ENCODE measurements at regions not wholly inside any gene's neighbourhood (a gene's known extent, or its start where the extent isn't known, plus 50 kb on each side); places are given as distances from the start of the nearest gene placed in this dataset.

- no peaks in the 10 kb centered on the region for H3K4me1 ChIP-seq (ENCODE audit: control insufficient read depth, extremely low read depth, insufficient read depth, low read length)
- H3K9ac ChIP-seq (ENCODE audit: insufficient read depth, low read length): no peak overlapping the region
- no peaks in the 10 kb centered on the region for H4K20me1 ChIP-seq (ENCODE audit: control insufficient read depth, extremely low read depth, insufficient read depth, low read length)
- DNase-seq (ENCODE audit: low read depth in 2 of 2): peak in 1 of 2 donors; percentile 34
- no peak overlapping the region for H3K27ac ChIP-seq (ENCODE audit: insufficient read depth, low read length)
- H2AFZ ChIP-seq (ENCODE audit: low read length): no peak overlapping the region
- no peaks in the 10 kb centered on the region for H3K79me2 ChIP-seq (ENCODE audit: control insufficient read depth, insufficient read depth, low read length)
- no peak overlapping the region for H3K4me3 ChIP-seq (replicated peaks in 1 of 4; ENCODE audit: control extremely low read depth in 1 of 4, insufficient read depth in 1 of 4, low read depth in 3 of 4, low read length in 4 of 4)
- H3K36me3 ChIP-seq (ENCODE audit: control insufficient read depth, insufficient read depth, low read length): no peaks in the 10 kb centered on the region
- H3K27me3 ChIP-seq (ENCODE audit: control insufficient read depth, insufficient read depth, low read length): no peaks in the 10 kb centered on the region
- H3K4me2 ChIP-seq (ENCODE audit: extremely low read depth, insufficient read depth, low read length): no peak overlapping the region
- no peaks in the 10 kb centered on the region for H3K9me3 ChIP-seq (ENCODE audit: control insufficient read depth, insufficient read depth, low read depth, low read length)
- TF ChIP-seq CTCF (conservative IDR thresholded peaks at IDR 0.05 in 1 of 2, IDR thresholded peaks at IDR 0.05 in 1 of 2; ENCODE audit: low read depth in 1 of 2, low read length in 2 of 2) (no peak), EZH2 (IDR thresholded peaks at IDR 0.05; ENCODE audit: low read length, missing control alignments) (no peak)
Observed at GRCh38 chr6:12584631-12585405, 131.7 kb upstream of the PHACTR1 start.

GRCh38 chr6:12585497-12585958 lies 131.0 kb upstream of the PHACTR1 start:
- peak in 1 of 2 donors; percentile 92 for DNase-seq (ENCODE audit: low read depth in 2 of 2)
- no peaks in the 10 kb centered on the region for H3K36me3 ChIP-seq (ENCODE audit: control insufficient read depth, insufficient read depth, low read length)
- H4K20me1 ChIP-seq (ENCODE audit: control insufficient read depth, extremely low read depth, insufficient read depth, low read length): no peaks in the 10 kb centered on the region
- no peaks in the 10 kb centered on the region for H3K79me2 ChIP-seq (ENCODE audit: control insufficient read depth, insufficient read depth, low read length)
- no peak for TF ChIP-seq CTCF (conservative IDR thresholded peaks at IDR 0.05 in 1 of 2, IDR thresholded peaks at IDR 0.05 in 1 of 2; ENCODE audit: low read depth in 1 of 2, low read length in 2 of 2)
- no peak for TF ChIP-seq EZH2 (IDR thresholded peaks at IDR 0.05; ENCODE audit: low read length, missing control alignments)
- H2AFZ ChIP-seq (ENCODE audit: low read length): no peak overlapping the region
- no peaks in the 10 kb centered on the region for H3K9me3 ChIP-seq (ENCODE audit: control insufficient read depth, insufficient read depth, low read depth, low read length)
- H3K4me3 ChIP-seq (replicated peaks in 1 of 4; ENCODE audit: control extremely low read depth in 1 of 4, insufficient read depth in 1 of 4, low read depth in 3 of 4, low read length in 4 of 4): no peak overlapping the region
- no peaks in the 10 kb centered on the region for H3K27me3 ChIP-seq (ENCODE audit: control insufficient read depth, insufficient read depth, low read length)
- no peak overlapping the region for H3K4me2 ChIP-seq (ENCODE audit: extremely low read depth, insufficient read depth, low read length)
- no peaks in the 10 kb centered on the region for H3K4me1 ChIP-seq (ENCODE audit: control insufficient read depth, extremely low read depth, insufficient read depth, low read length)
- H3K27ac ChIP-seq (ENCODE audit: insufficient read depth, low read length): no peak overlapping the region
- no peak overlapping the region for H3K9ac ChIP-seq (ENCODE audit: insufficient read depth, low read length)

- Histone ChIP-seq H3K36me3 (ENCODE audit: control insufficient read depth, insufficient read depth, low read length) (no peaks in the 10 kb centered on the region), H3K4me2 (ENCODE audit: extremely low read depth, insufficient read depth, low read length) (no peak overlapping the region), H3K4me3 (replicated peaks in 1 of 4; ENCODE audit: control extremely low read depth in 1 of 4, insufficient read depth in 1 of 4, low read depth in 3 of 4, low read length in 4 of 4) (no peak overlapping the region), H4K20me1 (ENCODE audit: control insufficient read depth, extremely low read depth, insufficient read depth, low read length) (no peaks in the 10 kb centered on the region), H3K9me3 (ENCODE audit: control insufficient read depth, insufficient read depth, low read depth, low read length) (no peaks in the 10 kb centered on the region), H3K27me3 (ENCODE audit: control insufficient read depth, insufficient read depth, low read length) (no peaks in the 10 kb centered on the region), H3K27ac (ENCODE audit: insufficient read depth, low read length) (no peak overlapping the region), H3K4me1 (ENCODE audit: control insufficient read depth, extremely low read depth, insufficient read depth, low read length) (no peaks in the 10 kb centered on the region), H3K9ac (ENCODE audit: insufficient read depth, low read length) (no peak overlapping the region), H3K79me2 (ENCODE audit: control insufficient read depth, insufficient read depth, low read length) (no peaks in the 10 kb centered on the region), H2AFZ (ENCODE audit: low read length) (no peak overlapping the region)
- DNase-seq (ENCODE audit: low read depth in 2 of 2): no peak
- TF ChIP-seq EZH2 (IDR thresholded peaks at IDR 0.05; ENCODE audit: low read length, missing control alignments) (no peak), CTCF (conservative IDR thresholded peaks at IDR 0.05 in 1 of 2, IDR thresholded peaks at IDR 0.05 in 1 of 2; ENCODE audit: low read depth in 1 of 2, low read length in 2 of 2) (no peak)
Observed at GRCh38 chr6:12586721-12587480, 129.7 kb upstream of the PHACTR1 start.

All from fibroblast of lung (primary cell).